LoVo (cell line): ENCODE measurements at regions not wholly inside any gene's neighbourhood (a gene's known extent, or its start where the extent isn't known, plus 50 kb on each side); places are given as distances from the start of the nearest gene placed in this dataset.
"Not testable (repeated sequence)": the region's sequence is repeated elsewhere in the genome, so short reads cannot be mapped to it uniquely, and the experiment has no call there.

Source experiments
- DNase-seq: peaks from one replicate; pipeline ENCODE4 v3.0.0-alpha.2; 2016; ENCODE audit warnings: low spot score

DNA sequence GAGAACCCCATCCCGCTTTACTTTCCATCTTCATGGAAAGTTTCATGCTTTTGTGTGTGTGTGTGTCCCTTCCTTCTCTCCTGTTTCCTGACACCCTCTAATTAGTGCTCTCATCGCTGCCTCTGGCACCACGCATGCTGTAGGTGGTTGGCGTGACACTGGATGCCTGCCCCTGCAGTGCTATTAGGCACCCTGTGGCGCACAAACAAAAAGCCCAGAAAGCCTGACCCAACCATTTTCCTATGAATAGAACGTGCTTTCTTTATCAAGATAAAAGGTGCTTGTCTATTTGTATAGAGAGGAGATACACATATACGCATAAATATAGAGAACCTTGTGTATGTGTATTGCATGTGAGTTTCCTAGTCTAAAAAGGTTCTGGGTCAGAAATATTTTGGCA, 120.8 kb upstream of the CDCA7L start:
- DNase-seq = no peak

DNA sequence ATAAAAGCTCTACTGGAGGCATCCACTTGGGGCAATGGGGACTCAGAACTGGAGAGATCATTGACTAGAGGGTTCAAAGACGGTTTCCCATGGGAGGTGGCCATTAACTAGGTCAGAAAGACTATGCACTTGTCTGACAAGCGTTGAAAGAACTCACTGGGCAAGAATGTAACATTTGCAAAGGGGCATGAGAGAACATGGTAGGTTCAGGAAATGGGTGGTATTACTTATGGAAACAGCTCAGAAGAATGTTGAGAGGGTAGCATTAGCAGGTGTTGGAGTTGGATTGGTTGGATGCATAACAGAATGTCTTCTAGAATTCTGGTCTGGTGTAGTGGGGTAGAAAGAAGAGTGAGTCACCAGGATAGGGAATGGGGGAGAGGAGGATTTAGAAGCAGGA, 119.1 kb upstream of the CDCA7L start:
- no peak for DNase-seq

DNA sequence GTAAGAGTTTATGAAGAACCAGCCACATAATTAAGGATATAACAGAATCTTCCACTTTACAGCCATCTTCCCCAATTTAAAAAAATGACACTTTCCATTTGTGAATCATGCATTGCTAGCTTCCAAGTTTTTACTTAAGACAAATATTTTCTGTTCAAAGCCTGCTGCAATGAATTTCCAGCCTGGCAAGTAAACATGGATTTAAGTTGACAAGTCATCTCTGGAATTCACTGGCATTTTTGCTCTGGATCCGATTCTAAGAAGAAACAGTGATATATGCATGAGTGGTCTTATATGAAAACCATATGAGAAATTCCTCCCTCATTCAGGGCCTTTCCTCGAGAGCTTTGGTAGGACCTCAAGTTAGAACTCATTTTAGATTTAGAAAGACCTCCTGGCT, 116.1 kb upstream of the CDCA7L start:
- no peak for DNase-seq

DNA sequence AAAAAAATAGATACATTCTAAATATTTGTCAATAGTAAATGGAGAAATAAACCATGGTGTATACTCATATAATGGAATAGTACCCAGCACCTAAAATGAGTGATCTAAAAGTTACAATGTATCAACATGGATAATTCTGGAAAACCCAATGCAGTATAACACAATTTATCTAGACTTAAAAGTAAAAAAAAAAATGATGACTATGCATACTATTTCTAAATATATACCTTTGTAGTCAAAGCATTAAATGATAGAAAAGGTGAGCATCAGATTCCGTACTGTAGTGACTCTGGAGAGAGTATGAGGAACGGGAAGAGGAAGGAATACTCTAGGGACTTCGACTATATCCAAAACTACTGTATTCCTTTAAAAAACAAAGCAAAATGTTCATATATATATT, 115.2 kb upstream of the CDCA7L start:
- no peak for DNase-seq

DNA sequence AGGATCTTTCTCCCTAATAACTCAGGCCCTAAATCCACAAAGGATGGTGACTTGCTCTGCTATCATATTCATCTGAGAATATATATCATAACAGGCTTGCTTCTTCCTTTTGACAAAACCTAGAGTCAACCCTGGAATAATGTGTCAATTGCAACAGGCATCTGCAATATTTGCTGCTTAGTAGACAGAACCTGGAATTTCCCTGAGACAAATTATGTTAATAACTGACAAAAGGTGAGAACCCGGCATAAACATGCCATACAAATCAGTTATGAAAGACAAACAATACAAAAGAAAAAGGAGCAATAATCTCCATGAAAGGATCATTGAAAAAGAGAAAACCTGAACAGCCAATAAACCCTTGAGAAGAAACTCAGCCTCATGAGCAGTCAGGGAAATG, 114.5 kb upstream of the CDCA7L start:
- no peak for DNase-seq

DNA sequence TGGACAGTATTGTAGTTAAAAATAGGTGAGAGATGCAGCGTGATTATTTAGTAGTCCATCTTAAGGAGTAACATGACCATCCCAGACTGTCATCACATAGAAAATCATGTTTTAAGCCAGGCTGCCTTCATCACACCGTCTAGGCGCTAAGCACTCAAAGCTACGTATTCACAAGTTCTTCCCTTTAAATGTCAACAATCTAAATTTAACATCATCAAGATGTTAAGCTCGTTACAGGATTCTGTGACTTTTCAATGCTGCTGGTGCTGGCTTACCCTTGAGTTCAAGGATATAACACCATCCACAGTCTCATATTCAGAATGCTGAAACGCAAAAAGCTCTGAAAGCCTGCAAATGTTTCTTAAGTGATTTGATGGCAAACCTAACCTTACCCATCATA, 109.5 kb upstream of the CDCA7L start:
- DNase-seq = no peak

DNA sequence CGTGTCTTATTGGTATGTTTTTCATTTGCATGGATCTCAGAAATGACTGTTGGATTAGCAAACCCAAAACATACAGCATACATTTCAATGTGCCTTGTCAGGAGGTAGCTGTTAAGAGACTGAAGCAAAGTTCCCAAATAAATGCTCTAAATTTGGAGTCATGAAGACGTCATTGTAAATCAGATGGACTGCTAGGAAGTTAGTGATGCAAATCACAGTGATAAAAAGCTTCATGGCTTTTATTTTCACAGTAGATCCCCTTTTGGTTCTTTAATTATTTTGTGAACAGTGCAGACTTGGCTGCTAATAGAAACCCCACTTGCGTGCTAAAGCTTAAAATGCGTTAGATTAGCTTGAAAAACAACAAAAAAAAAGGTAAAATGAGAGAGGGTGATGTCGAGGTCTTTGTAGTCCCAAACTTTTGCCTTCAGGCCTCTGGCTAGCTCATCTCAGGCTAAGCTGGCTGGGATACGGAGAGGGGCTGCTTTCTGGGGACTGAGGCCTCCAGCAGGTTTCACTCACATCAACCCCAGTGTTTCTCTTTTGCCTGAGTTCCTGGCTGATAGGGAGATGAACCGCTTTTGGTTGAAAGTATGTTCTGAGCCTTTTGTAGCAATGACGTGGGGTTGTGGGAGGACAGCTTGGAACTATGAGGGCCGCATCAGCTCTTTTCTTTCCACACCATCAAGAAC, 107.1 kb upstream of the CDCA7L start:
- DNase-seq = no peak

DNA sequence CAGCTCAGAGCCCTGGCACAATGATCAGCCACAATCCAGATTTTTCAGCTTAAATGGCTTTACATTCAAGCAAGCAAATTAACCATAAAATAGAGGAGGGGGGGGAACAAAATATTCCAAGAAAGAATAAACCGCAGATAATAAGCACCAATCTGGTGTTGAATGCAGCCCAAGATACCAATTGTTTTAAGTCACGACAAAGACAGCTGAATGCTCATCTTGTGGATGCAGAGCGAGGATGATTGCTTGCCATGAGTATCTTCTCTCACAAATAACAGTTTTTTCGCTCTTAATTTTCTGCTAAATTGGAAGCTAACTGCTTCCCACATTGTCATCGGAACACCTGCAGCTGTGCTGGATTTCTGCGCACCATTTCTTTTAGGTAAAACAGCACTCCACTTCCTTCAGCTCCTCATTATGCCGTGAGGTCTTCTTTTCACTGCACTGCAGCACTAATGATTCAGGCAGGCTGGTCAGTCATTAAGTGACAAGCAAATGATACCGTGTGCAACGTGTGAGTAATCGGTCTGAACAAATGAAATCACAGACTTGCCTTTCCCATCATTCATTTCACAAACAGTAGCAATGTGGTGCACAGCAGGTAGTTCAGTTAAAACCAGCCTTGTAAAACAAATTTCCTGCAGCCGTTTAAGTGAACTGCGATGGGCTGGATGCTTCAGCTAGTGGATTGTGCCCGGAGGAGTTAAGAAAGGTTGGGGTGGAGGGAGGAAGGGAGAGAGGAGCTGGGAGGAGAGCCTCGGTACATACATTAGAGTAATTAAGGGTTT, 106.4 kb upstream of the CDCA7L start:
- no peak for DNase-seq

DNA sequence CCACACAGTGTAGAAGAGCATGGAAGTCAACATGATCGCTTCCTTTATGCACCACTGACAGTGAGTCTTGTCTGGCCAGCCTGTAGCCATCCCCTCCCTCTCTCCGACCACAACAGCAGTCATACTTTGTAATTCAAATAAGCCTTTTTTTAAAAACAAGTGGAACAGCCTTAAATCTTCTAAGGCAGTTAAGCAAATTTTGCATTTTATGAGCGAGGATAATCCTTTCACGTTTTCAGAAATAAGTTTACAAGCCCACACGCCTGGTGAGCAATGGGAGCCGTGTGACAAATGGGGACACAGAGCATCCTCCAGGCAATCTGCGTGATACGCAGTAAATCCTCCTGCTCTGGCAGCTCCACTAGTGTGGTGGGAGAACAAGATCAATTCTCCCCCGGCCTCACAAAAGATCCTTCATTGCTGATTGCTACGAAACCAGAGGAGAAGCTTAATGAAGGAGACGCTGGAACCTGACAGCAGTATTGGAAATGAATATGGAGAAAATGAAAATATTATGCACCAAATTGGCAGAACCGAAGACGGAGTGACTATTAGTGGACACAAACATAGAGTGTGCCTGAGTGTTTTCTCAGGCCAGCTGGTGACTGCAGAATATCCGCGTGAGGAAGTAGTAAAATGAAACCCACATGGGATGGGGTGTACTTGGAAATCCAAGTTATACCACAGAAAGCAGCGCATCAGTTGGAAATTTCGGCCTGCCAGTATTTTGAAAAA, 104.2 kb upstream of the CDCA7L start:
- DNase-seq = no peak

DNA sequence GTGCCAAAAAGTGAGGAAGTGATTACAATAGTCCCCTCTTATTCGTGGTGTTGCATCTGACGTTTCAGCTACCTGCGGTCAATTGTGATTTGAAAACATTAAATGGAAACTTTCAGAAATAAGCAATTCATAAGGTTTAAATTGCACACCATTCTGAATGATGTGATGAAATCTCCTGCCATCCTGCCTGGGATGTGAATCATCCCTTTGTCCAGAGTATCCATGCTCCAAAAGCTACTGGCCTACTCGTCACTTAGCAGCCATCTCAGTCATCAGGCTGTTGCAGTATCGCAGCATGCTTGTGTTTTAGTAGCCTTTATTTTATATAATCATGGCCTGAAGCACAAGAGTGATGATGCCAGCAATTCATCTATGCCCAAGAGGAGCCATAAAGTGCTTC, 97.7 kb upstream of the CDCA7L start:
- DNase-seq = no peak

DNA sequence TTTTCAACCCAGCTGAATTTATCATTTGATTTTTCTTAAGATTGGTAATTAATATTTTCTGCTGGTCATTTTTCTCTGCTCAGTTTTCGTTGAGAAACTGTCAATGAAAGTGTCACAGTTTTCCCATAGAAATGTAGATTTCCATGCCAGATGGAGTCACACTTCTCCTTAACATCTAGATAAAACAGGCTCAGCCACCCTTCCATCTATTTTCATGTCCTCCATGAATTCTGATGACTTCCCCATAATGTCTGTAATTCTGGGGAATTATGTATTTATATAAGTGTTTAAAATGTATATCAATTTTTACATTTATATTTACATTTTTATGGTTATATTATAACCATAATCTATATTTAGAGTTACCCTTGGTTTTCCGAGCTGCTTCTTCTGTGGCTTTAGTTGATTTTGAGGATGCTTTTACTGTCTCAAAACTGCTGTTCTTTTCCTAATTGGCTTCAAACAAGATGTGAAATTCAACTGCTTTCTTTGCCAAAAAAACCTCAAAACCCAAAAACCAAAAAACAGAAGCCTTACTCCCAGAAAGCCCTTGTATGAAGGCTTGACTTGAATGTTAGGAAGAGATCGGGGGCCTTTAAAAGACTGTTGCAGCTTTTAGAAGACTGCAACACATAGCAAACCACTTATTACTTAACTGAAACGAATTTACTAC, 95.4 kb upstream of the CDCA7L start:
- DNase-seq = no peak

DNA sequence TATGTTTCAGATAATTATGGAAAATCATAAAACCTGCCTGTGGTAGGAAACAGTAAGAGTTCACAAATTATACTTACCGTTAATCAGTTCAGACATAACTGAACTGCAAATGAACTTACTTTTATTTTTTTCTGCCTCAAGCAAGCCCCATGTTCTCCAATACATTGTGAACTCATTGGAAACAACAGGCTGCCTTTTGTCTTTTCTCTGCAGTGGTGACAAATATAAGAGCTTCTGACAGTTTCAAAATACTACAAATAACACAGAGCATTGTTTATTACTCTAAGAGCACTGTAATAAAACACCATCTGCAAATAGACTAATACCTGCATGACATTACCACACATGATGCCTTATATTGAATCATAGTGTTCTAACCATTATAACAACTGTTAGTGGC, 94.0 kb upstream of the CDCA7L start:
- DNase-seq = no peak

DNA sequence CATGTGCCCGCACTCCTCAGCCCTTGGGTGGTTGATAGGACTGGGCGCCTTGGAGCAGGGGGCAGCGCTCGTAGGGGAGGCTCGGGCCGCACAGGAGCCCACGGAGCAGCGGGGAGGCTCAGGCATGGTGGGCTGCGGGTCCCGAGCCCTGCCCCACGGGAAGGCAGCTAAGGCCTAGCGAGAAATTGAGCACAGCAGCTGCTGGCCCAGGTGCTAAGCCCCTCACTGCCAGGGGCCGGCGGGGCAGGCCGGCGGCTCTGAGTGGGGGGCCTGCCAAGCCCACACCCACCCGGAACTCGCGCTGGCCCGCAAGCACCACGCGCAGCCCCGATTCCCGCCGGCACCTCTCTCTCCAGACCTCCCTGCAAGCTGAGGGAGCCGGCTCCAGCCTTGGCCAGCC, 86.7 kb upstream of the CDCA7L start:
- not testable (repeated sequence) for DNase-seq

DNA sequence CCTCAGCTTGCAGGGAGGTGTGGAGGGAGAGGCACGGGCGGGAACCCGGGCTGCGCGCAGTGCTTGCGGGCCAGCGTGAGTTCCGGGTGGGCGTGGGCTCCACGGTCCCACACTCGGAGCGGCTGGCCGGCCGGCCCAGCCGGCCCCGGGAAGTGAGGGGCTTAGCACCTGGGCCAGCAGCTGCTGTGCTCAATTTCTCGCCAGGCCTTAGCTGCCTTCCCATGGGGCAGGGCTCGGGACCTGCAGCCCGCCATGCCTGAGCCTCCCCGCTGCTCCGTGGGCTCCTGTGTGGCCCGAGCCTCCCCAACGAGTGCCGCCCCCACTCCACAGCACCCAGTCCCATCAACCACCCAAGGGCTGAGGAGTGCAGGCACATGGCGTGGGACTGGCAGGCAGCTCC, 83.0 kb upstream of the CDCA7L start:
- DNase-seq = not testable (repeated sequence)

DNA sequence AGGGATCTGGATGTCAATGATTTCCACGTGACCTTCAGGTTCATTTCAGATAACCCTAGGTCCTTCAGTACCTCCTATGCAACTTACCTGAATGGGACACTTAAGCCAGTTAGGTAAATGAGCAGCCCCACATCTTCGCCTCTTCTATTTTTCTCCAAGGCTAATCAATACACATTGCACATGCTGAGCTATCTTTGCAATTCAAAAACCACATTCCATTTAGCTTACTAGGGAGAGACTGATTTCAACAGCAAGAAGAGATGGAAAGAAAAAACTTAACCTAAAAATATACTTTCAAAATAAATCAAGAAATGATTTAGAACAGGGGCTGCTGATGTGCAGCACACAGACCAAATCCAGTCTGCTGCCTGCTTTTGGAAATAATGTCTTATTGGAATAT, 81.8 kb upstream of the CDCA7L start:
- DNase-seq = no peak

DNA sequence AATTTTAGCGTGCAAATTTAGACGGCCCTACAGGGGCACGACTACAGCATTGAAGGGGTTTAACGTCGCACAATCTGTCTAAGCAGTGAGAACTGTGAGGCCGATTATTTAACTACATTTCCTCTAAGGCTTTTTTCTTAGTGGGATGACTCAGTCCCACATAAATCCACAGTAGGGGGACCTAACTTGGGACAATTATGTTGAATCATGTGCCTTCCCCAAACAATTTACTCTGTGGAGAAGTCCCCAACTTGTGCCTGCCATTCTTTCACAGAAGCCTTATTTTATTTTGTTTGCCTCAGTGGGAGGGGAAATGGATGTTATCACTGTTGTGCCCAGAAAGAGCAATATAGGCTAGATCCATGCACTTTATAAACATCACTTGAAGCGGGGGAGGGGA, 80.3 kb upstream of the CDCA7L start:
- DNase-seq = no peak

DNA sequence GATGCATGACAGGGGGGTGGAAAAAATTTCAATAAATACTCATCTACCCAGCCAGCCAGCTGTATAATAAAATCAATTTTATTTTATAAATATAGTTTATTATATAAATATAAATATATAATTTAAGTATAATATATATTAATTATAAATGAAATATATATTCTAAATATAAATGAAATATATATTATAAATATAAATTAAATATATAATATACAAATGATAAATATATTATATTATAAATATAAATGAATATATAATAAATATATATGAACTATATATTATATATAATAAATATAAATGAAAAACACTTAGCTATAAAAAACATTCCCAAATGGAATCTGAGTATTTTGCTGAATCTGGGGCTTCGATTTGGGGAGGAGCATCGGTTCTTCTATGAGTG, 79.4 kb upstream of the CDCA7L start:
- DNase-seq = no peak

DNA sequence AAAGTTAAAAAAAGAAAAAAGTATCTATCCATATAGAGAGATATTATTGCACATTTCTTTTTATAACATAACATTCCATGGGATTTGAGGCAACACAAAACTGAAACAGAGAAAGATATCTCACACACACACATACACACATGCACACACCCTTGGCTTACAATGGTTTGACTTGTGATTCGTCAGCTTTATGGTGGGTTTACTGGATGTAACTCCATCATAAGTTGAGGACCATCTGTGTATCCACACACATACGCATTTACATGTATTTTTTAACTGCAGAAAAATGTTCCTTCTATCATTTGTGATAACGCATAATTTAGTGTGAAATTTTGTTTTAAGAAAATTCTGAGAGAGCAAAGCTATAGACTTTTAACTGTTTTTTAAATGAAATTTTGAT, 74.2 kb upstream of the CDCA7L start:
- DNase-seq = no peak

DNA sequence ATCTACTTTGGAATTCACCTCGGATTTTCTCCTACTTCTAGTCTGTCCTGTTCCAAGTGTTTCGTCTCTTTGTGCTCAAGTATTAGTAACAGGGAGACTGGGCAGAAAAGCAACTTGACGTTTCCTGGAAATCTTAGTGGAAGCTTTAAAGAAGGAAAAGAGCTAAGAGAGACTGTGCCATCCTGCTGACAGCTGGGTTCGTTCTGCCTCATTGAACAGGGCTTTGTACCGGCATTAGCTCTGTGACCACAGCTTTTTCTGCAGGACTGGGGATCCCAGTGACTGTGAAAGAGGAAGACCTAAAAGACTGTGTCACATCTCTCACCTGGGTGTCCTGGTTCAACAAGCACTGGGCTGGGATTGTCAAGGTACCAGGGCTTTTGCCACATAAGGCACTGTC, 70.8 kb upstream of the CDCA7L start:
- DNase-seq = no peak

DNA sequence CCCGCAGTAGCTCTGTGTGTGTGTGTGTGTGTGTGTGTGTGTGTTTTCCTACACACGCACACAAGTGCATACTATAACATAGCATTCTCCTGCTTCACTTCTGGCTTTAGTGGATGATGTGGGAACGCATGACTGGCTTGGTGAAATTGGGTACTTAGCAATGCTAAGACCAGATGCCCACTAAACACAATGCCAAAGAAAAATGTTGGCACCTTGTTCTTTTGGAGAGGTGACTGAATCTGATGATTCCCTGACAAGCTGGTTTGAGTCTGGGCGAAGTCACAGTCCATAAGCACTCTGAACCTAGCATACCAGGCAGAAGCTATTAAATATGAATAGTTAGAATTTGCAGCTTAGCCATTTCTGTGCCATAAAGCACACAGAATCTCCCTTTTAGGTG, 68.0 kb upstream of the CDCA7L start:
- no peak for DNase-seq

DNA sequence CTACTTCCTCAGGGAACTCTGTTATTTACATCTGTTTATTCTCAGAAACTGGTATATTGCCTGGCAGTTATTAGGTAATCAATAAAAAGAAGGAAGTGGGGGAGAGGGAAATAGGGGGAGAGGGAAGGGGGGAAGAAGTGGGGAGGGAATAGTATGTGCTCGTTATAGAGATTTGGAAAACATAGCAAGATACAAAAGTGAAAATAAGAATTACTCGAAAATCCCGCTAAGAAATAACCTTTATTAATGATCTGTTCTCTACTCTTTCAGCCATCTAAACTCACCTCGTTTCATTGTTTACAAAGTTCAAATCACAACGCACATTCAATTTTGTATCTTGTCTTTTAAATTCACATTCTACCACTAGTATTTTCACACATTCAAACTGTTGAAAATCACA, 63.0 kb upstream of the CDCA7L start:
- DNase-seq = no peak

DNA sequence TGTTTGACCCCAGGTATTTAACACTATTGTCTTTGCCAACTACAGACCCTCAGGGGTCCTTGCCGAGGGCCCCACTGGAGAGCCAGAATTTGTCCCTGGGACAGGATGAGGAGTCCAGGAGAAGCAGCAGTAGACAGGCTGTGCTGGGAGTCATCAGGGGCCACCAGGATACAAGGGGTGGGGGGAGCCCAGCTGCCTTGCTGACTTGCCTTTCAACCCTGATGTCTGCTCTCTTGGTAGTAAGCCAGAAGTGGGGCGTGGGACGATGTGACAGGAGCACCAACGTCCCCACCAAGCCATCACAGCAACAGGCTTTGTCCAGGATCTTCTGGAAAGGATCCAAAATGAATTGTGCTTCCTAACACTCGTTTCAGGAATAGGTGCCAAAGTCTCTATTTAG, 62.4 kb upstream of the CDCA7L start:
- DNase-seq = no peak

DNA sequence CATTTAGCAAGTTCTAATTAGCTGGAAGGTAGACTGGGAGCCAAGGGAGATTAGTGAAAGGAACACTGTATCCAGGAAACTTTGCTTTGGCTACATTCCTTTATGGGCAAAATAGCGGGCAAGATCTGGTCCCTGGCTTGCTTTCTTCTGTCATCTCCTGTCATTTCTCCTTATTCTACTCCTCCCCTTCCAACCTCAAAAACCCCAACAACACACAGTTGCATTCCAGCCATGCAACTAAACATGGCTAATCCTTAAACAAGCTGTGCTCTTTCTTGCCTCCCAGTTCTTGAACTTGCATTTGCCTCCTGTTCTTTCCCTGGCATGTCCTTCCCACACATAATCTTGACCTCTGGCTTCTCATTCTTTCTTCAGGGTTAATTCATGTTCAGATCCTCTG, 59.5 kb upstream of the CDCA7L start:
- DNase-seq = no peak
